Naive thymus-derived CD8-positive, alpha-beta T cell (primary cell): ENCODE measurements at regions not wholly inside any gene's neighbourhood (a gene's known extent, or its start where the extent isn't known, plus 50 kb on each side); places are given as distances from the start of the nearest gene placed in this dataset.
A peak's percentile ranks its signal among the peaks of the same experiment; 100 is the strongest.

Experiments used
- ATAC-seq, 2 donors: fragments of 150-1000 bp; cut with Tn5 transposase in 1 of 2; sonication (Bioruptor Pico), chemical (Tn5 transposase) in 1 of 2; 1 replicate in 1 of 2; 2 replicates in 1 of 2; pipeline ENCODE4 v1.10.0; 2021; ENCODE audit warnings: mild to moderate bottlenecking in 2 of 2, moderate library complexity in 2 of 2
- POLR2A ChIA-PET: fragments of 350-600 bp; sonication (Branson Sonifier 250); formaldehyde crosslinking; loops from one replicate; lab custom pipeline; 2021; ENCODE audit warnings: antibody characterized with exemption; lab: Charles Lee
- DNase-seq, 10 donors: peaks; one replicate each; pipeline versions ENCODE4 v3.0.0 to v3.0.0-alpha.2; 2020 to 2022
- H3K27ac Mint-ChIP-seq, 10 donors: one replicate each; pipeline ENCODE4 v1.8.0; 2020 to 2022; ENCODE audit warnings: mild to moderate bottlenecking in 10 of 10, mixed read lengths in 10 of 10, moderate library complexity in 4 of 10, inconsistent platforms in 1 of 10
- H3K27me3 Mint-ChIP-seq, 5 donors: one replicate each; pipeline ENCODE4 v1.8.0; 2021 to 2022; ENCODE audit warnings: mixed read lengths in 5 of 5
- H3K36me3 Mint-ChIP-seq, 3 donors: one replicate each; pipeline ENCODE4 v1.8.0; 2020 to 2022; ENCODE audit warnings: mixed read lengths in 3 of 3, mild to moderate bottlenecking in 2 of 3, inconsistent platforms in 1 of 3
- H3K4me1 Mint-ChIP-seq, 4 donors: one replicate each; pipeline ENCODE4 v1.8.0; 2021 to 2022; ENCODE audit warnings: mixed read lengths in 4 of 4
- H3K4me3 Mint-ChIP-seq, 10 donors: one replicate each; pipeline ENCODE4 v1.8.0; 2020 to 2022; ENCODE audit warnings: mild to moderate bottlenecking in 10 of 10, mixed read lengths in 10 of 10, moderate library complexity in 6 of 10, inconsistent platforms in 1 of 10
- H3K9me3 Mint-ChIP-seq, 9 donors: one replicate each; pipeline ENCODE4 v1.8.0; 2020 to 2022; ENCODE audit warnings: mixed read lengths in 9 of 9, mild to moderate bottlenecking in 3 of 9, inconsistent platforms in 1 of 9, moderate library complexity in 1 of 9

DNA sequence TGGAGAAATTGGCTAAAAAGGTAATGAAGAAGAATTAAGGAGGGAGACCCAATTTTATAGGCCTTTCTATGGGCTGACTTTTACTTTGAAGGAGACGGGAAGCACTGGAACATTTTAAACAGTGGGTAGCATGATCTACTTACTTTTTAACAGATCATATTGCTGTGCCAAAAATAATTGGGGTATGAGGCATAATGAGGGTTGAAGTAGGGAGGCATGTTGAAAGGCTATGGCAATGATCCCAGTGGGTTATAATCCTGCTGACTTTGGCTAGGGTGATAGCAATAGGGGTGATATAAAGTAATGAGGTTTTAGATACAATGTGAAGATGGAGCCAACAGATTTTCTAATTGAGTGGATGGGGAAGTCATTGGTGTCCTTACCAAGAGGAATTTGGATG is 73.2 kb downstream of the GPR37 start:
- Mint-ChIP-seq H3K27ac (no peak overlapping the region), H3K4me3 (no peak overlapping the region), H3K4me1 (no peaks in the 10 kb centered on the region), H3K36me3 (no peaks in the 10 kb centered on the region), H3K27me3 (peaks cover 0 to 2% (median 0%) of the 10 kb centered on the region in 5 donors), H3K9me3 (peaks cover 0 to 10% (median 2%) of the 10 kb centered on the region in 9 donors)
- POLR2A ChIA-PET = no interaction called here
- DNase-seq (no peak), ATAC-seq (no peak)

DNA sequence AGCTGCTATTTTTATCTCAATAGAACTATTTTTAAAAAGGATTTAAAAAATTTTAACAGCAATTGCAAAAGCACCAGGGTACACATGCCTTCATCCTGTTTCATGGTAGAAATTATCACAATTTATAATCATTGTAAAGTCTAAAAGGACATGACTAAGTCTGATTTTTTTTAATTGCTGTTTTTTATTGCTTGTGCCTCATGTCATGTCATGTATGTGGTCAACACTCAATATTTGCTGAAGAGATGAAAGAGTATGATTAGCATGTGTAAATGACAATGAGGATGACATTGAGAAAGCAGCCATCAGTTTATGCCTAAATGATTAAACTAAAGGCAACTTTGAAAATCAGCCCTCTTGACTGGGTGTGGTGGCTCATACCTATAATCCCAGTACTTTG is 74.8 kb downstream of the GPR37 start:
- Mint-ChIP-seq H3K9me3 (peaks cover 0 to 10% (median 2%) of the 10 kb centered on the region in 9 donors), H3K27me3 (peaks cover 0 to 2% (median 0%) of the 10 kb centered on the region in 5 donors), H3K27ac (no peak overlapping the region), H3K4me1 (no peaks in the 10 kb centered on the region), H3K36me3 (no peaks in the 10 kb centered on the region), H3K4me3 (no peak overlapping the region)
- POLR2A ChIA-PET = no interaction called here
- no peak for DNase-seq
- no peak for ATAC-seq

DNA sequence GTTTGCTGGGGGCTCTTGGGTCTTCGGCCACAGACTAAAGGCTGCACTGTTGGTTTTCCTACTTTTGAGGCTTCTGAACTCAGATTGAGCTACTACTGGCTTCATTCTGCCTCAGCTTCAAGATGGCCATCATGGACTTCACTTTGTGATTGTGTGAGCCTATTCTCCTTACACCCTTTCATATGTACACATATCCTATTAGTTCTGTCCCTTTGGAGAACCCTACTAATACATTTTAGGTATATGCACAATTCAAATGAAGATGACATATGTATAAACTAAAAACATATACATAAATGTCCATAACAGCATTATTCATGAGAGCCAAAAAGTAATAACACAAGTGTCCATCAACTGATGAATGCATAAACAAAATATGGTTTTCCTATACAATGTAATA is 75.7 kb downstream of the GPR37 start:
- no peaks in the 10 kb centered on the region for H3K36me3 Mint-ChIP-seq
- H3K4me1 Mint-ChIP-seq = no peaks in the 10 kb centered on the region
- no peak for DNase-seq
- POLR2A ChIA-PET = no interaction called here
- ATAC-seq = no peak
- no peak overlapping the region for H3K27ac Mint-ChIP-seq
- H3K9me3 Mint-ChIP-seq = peaks cover 0 to 10% (median 2%) of the 10 kb centered on the region in 9 donors
- no peak overlapping the region for H3K4me3 Mint-ChIP-seq
- H3K27me3 Mint-ChIP-seq = peaks cover 0 to 2% (median 0%) of the 10 kb centered on the region in 5 donors

DNA sequence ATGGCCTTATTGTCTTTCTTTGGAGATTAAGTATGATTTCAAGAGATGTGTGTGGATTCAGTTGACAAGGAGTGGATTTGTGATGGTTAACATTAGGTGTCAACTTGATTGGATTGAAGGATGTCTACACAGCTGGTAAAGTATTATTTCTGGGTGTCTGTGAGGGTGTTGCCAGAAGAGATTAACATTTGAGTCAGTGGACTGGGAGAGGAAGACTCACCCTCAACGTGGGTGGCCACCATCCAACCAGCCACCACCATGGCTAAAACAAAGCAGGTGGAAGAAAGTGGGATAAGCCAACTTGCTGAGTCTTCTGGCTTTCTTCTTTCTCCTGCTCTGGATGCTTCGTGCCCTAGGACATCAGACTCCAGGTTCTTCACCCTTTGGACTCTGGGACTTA is 76.1 kb downstream of the GPR37 start:
- Mint-ChIP-seq H3K9me3 (peaks cover 0 to 10% (median 2%) of the 10 kb centered on the region in 9 donors), H3K4me3 (no peak overlapping the region), H3K27ac (no peak overlapping the region), H3K36me3 (no peaks in the 10 kb centered on the region), H3K27me3 (peaks cover 0 to 2% (median 0%) of the 10 kb centered on the region in 5 donors), H3K4me1 (no peaks in the 10 kb centered on the region)
- ATAC-seq (no peak), DNase-seq (no peak)
- POLR2A ChIA-PET = no interaction called here

DNA sequence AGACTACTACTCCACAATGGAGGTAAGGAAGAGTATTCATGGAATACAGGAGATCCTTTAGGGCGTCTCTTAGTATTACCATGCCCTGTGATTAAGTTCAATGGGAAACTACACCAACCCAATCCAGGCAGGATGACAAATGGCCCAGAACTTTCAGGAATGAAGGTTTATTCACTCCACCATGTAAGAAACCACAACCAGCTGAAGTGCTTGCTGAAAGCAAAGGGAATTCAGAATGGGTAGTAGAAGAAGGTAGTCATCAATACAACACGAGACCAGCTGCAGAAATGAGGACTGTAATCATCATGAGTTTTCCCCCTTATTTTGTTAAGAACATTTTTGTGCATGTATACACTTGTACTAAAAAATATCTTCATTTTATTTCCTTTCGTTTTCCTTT is 76.6 kb downstream of the GPR37 start:
- Mint-ChIP-seq H3K4me3 (no peak overlapping the region), H3K9me3 (peaks cover 0 to 6% (median 0%) of the 10 kb centered on the region in 9 donors), H3K27me3 (peaks cover 0 to 2% (median 0%) of the 10 kb centered on the region in 5 donors), H3K36me3 (no peaks in the 10 kb centered on the region), H3K27ac (no peak overlapping the region), H3K4me1 (no peaks in the 10 kb centered on the region)
- DNase-seq (no peak), ATAC-seq (no peak)
- POLR2A ChIA-PET = no interaction called here

DNA sequence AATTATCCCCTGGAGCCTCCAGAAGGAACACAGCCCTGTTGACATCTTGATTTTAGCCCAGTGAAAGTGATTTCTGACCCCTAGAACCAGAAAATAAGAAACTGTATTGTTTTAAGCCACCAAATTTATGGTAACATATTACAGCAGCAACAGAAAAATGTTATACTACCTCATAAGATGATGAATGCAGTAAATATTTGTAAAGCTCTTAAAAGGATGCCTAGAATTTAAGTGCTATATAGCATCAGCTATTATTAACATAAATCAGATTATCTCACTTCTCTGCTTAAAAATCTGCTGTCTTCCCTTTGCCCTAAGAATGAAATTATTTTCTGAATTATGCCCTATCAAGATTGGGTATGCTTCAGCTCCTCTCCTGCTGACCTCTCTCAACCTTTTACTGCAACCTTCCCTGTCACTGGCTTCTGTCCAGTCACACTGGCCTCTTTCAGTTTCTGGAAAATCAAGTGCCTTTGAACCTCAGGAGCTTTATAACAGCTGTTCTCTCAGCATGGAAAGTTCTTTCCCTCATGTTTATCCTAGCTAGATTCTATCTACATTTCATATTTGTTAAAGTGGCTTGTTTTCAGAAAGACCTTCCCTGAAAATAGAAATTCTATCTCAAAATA is 78.9 kb downstream of the GPR37 start:
- H3K27ac Mint-ChIP-seq = no peak overlapping the region
- ATAC-seq = no peak
- H3K36me3 Mint-ChIP-seq = no peaks in the 10 kb centered on the region
- H3K9me3 Mint-ChIP-seq = peaks cover 0 to 6% (median 0%) of the 10 kb centered on the region in 9 donors
- peaks cover 0 to 4% (median 0%) of the 10 kb centered on the region in 5 donors for H3K27me3 Mint-ChIP-seq
- POLR2A ChIA-PET = no interaction called here
- no peak overlapping the region for H3K4me3 Mint-ChIP-seq
- no peaks in the 10 kb centered on the region for H3K4me1 Mint-ChIP-seq
- DNase-seq = no peak

DNA sequence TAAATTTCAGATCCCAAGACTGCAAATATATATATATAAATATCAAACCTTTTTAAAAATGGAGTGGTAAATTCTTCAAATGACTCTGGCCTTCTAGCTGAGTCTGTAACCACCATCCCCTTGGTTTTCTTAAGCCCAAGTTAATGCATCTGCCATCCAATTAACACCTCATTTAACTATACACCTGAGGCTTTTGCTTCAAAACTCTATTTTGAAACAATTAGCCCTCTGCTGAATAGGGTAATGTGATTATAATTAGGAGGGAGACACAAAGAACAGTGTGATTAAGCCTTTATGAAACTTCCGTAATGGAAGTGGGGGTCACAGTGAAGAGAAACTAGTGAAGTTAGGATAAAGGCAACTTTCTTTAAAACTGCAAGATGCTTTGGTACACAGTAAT is 83.6 kb downstream of the GPR37 start:
- H3K4me1 Mint-ChIP-seq = no peaks in the 10 kb centered on the region

DNA sequence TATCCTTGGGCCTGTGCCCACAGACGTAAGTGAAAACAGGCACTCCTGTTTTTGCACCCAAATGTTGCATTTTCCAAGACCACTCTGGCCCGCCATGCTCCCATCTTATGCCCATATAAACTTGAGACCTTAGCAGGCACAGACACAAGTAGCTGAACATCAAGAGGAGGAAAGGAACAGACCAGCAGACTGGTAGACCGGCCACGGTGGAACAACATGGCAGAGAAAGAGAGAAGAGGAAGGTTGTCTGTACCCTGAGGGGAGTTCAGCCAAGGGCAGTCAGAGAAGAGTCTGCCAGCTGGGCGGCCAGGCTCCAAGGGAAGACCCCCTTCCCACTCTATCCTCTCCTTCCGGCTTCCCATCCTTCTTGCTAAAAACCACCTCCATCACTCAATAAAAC is 85.3 kb downstream of the GPR37 start:
- Mint-ChIP-seq H3K36me3 (no peaks in the 10 kb centered on the region), H3K4me1 (no peaks in the 10 kb centered on the region), H3K27ac (no peak overlapping the region), H3K9me3 (peaks cover 0 to 4% (median 0%) of the 10 kb centered on the region in 9 donors), H3K27me3 (peaks cover 0 to 11% (median 0%) of the 10 kb centered on the region in 5 donors), H3K4me3 (no peak overlapping the region)
- ATAC-seq = no peak
- POLR2A ChIA-PET = no interaction called here
- DNase-seq = no peak

More for the DNA sequence above, 83.6 kb downstream of the GPR37 start:
- H3K4me3 Mint-ChIP-seq = no peak overlapping the region
- ATAC-seq (no peak), DNase-seq (no peak)
- no peaks in the 10 kb centered on the region for H3K36me3 Mint-ChIP-seq
- H3K9me3 Mint-ChIP-seq = peaks cover 0 to 4% (median 0%) of the 10 kb centered on the region in 9 donors
- H3K27ac Mint-ChIP-seq = no peak overlapping the region
- H3K27me3 Mint-ChIP-seq = peaks cover 0 to 11% (median 0%) of the 10 kb centered on the region in 5 donors
- POLR2A ChIA-PET = no interaction called here

DNA sequence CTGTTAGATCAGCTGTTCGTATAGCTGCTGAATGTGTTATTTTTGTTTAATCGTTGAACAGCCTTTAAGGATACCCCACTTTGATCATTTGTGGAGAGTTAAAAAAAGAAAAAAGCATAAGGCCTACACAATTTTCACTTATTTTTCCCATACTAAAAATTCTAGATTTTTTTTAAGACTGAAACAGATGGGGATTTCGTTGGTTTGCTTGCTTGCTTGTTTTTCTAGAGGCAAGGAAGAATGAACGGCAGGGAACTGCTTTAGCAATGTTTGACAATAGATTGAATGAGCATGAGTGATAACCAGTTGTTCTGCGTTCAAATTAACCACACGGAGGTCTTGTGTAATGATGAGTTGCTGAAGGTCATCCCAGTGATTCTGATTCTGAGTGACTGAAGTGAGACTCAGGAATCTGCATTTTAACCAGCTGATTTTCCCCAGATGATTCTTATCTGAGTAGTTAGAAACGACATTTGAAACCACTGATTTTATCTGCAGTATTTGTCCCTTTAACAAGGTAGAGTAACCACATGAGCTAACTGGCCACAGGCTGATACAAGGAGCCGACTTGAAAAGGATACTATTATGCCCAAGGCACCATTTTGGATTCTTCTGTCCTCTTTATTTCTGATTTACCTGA is 85.9 kb downstream of the GPR37 start:
- Mint-ChIP-seq H3K4me1 (no peaks in the 10 kb centered on the region), H3K27me3 (peaks cover 0 to 11% (median 0%) of the 10 kb centered on the region in 5 donors), H3K27ac (no peak overlapping the region), H3K36me3 (no peaks in the 10 kb centered on the region), H3K4me3 (no peak overlapping the region), H3K9me3 (peaks cover 0 to 4% (median 0%) of the 10 kb centered on the region in 9 donors)
- no peak for ATAC-seq
- no peak for DNase-seq
- POLR2A ChIA-PET = no interaction called here

DNA sequence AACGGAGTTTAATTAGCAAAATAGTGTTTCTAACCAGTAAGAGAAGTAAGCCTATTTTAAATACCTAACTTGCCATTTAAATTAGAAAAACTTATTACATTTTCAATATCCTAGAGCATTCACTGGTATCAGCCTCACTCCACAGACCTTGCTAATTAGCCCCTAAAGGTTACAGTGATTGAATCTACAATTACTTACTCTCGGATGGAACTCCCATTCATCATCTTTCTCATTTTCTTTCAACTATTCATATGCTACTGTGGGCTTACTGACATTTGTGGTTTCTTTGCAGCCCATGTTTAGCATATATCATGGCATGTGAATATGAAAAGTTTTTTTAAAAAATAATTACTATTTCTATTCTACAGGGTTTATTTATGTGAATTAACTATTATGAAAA is 86.4 kb downstream of the GPR37 start:
- Mint-ChIP-seq H3K27me3 (peaks cover 0 to 11% (median 0%) of the 10 kb centered on the region in 5 donors), H3K36me3 (no peaks in the 10 kb centered on the region), H3K4me1 (no peaks in the 10 kb centered on the region), H3K9me3 (peaks cover 0 to 4% (median 0%) of the 10 kb centered on the region in 9 donors), H3K27ac (no peak overlapping the region), H3K4me3 (no peak overlapping the region)
- DNase-seq (no peak), ATAC-seq (no peak)
- POLR2A ChIA-PET = no interaction called here

DNA sequence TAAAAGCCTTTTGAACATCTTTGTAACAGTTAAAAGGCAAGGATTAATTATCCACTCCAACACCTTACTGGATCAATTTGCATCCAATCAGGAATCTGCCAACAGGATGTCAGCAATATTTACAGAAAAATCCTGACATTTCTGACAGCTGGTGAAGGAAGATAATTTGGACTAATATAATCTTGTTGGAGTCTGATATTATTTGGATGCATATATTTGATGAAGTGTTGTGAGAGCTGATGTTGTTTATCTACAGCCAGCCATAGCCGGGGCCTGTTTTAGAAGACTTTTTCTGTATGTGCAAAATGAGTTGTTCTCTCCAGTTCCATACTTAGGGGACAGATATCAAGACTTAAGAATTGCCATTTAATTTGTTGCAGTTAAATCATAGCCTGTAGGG is 91.1 kb downstream of the GPR37 start:
- POLR2A ChIA-PET = no interaction called here
- no peak overlapping the region for H3K27ac Mint-ChIP-seq
- H3K27me3 Mint-ChIP-seq = no peaks in the 10 kb centered on the region
- H3K36me3 Mint-ChIP-seq = no peaks in the 10 kb centered on the region
- no peaks in the 10 kb centered on the region for H3K4me1 Mint-ChIP-seq
- H3K4me3 Mint-ChIP-seq = no peak overlapping the region
- ATAC-seq (no peak), DNase-seq (no peak)
- H3K9me3 Mint-ChIP-seq = no peaks in the 10 kb centered on the region

DNA sequence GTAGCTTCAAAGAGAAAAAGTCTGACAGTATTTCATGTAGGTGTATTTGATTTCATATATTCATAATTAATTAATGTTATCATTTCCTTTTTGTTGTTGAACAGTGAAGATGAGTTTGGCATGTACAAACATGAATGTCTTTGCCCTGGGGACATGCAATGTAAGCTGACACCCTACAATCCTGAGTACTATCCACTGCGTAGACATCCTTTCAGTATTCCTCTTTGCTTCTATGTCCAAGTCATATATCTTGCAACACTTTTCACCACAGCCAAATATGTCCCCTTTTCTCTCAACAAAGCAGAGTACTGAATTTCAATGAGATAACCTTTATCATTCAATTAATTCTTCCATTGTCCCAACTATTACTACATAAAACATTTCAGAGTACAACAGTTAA is 93.6 kb downstream of the GPR37 start:
- H3K9me3 Mint-ChIP-seq = no peaks in the 10 kb centered on the region
- no peaks in the 10 kb centered on the region for H3K27me3 Mint-ChIP-seq
- POLR2A ChIA-PET = no interaction called here
- no peak overlapping the region for H3K4me3 Mint-ChIP-seq
- ATAC-seq (no peak), DNase-seq (no peak)
- H3K27ac Mint-ChIP-seq = no peak overlapping the region
- no peaks in the 10 kb centered on the region for H3K36me3 Mint-ChIP-seq
- H3K4me1 Mint-ChIP-seq = no peaks in the 10 kb centered on the region

DNA sequence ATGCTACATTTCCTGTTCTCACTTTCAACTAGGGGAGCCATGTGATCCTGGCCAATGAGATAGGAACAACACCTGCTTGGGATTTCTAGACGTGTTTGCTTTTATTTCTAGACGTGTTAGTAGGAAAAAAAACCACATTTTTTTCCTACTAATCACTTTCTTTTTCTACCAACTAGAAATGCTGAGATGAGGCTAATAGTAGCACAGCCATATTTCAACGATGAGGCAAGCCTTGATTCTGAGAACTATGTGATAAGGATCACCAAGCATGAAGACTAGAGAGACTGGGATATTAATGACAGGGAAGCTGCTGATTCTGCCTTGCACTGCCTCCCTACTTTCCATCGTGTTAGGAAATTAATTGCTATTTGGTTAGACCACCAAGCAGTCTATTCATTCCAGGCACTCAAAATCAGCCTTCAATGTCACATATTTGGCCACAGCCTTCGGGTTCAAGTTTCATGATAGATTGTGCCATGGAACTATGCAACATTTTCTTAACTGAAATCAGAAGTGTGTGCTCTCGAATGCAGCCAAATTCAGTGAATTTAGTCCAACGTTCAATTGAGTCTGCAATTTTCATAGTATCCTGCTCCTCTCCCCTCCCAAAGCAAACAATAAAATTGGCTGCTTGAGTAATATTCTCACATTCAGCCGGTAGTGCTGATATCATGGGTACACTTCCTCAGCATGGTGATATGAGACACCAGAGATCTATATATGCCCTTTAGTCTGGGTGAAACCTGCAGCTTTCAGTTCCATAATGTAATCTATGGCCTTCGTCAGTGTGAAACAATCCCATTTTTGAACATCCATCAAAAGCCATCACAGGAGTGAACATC is 98.1 kb downstream of the GPR37 start:
- no peak overlapping the region for H3K4me3 Mint-ChIP-seq
- H3K9me3 Mint-ChIP-seq = peaks cover 0 to 2% (median 0%) of the 10 kb centered on the region in 9 donors
- H3K36me3 Mint-ChIP-seq = no peaks in the 10 kb centered on the region
- no peak for ATAC-seq
- peaks cover 0 to 3% (median 0%) of the 10 kb centered on the region in 5 donors for H3K27me3 Mint-ChIP-seq
- H3K4me1 Mint-ChIP-seq = no peaks in the 10 kb centered on the region
- DNase-seq = no peak
- POLR2A ChIA-PET = no interaction called here
- H3K27ac Mint-ChIP-seq = peak overlapping the region in 1 of 10 donors; percentile 24
